ENCODE measurements at regions not wholly inside any gene's neighbourhood (a gene's known extent, or its start where the extent isn't known, plus 50 kb on each side); places are given as distances from the start of the nearest gene placed in this dataset.

DNA sequence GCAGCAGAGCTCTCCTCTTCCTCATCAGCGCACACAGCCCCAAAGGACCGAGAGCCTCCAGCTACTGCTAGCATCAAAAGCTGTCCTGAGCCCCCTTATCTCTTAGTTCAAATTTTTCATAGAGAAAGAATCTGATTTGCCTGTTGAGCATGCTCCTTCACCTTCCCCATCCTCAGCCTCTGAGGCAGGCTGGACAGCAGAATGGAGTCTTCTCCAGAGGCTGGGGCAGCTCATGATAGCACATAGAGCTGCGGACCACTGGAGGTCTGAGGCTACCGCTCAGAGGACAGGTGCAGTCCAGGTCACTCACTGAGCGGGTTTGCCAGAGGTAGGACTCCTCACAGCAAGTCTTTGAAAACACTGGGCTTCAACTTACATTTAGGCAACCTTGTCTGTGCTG is 72.8 kb upstream of the GRB10 start:
- no peaks in the 10 kb centered on the region; the same call in 1 of the 2 replicates for H3K27me3 ChIP-seq (ENCODE audit: insufficient read depth)
- no peak overlapping the region for H2AFZ ChIP-seq (ENCODE audit: low read depth)
- H4K20me1 ChIP-seq (ENCODE audit: insufficient read depth) = no peaks in the 10 kb centered on the region
- H3K4me3 ChIP-seq (ENCODE audit: low read depth in 2 of 2, low read length in 1 of 2) = no peak overlapping the region
- no peak for DNase-seq
- CTCF ChIA-PET = no interaction called here
- H3F3A ChIP-seq (replicated peaks; ENCODE audit: insufficient read depth) = peaks cover 3% of the 10 kb centered on the region
- TF ChIP-seq YY1 (IDR thresholded peaks at IDR 0.05; ENCODE audit: low read depth) (no peak), TEAD4 (IDR thresholded peaks at IDR 0.05; ENCODE audit: borderline replicate concordance, insufficient read depth) (no peak), POLR2AphosphoS5 (IDR thresholded peaks at IDR 0.05; ENCODE audit: low read depth, low read length) (no peak), MAX (IDR thresholded peaks at IDR 0.05; ENCODE audit: low read depth) (no peak), CHD2 (IDR thresholded peaks at IDR 0.05; ENCODE audit: low read length, partially characterized antibody) (no peak), FOSL2 (IDR thresholded peaks at IDR 0.05; ENCODE audit: borderline replicate concordance, low read depth) (no peak), MEF2A (IDR thresholded peaks at IDR 0.05; ENCODE audit: borderline replicate concordance, low read depth) (no peak), TAF1 (IDR thresholded peaks at IDR 0.05; ENCODE audit: borderline replicate concordance, low read depth, low read length) (no peak), EP300 (IDR thresholded peaks at IDR 0.05; ENCODE audit: borderline replicate concordance in 1 of 2, low read depth in 1 of 2, low read length in 1 of 2) (no peak), RCOR1 (IDR thresholded peaks at IDR 0.05; ENCODE audit: low read length) (no peak), RAD21 (IDR thresholded peaks at IDR 0.05; ENCODE audit: low read length) (no peak), EZH2phosphoT487 (IDR thresholded peaks at IDR 0.05; ENCODE audit: borderline replicate concordance, low read depth) (no peak), GATA2 (CRISPR knock-in tag; IDR thresholded peaks at IDR 0.05) (no peak)
- TF ChIP-seq, protein P1, sequence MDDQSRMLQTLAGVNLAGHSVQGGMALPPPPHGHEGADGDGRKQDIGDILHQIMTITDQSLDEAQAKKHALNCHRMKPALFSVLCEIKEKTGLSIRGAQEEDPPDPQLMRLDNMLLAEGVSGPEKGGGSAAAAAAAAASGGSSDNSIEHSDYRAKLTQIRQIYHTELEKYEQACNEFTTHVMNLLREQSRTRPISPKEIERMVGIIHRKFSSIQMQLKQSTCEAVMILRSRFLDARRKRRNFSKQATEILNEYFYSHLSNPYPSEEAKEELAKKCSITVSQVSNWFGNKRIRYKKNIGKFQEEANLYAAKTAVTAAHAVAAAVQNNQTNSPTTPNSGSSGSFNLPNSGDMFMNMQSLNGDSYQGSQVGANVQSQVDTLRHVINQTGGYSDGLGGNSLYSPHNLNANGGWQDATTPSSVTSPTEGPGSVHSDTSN (IDR thresholded peaks at IDR 0.05) = no peak
- H3K9me3 ChIP-seq = no peaks in the 10 kb centered on the region
- POLR2A ChIA-PET = no interaction called here
- H3K9ac ChIP-seq = no peak overlapping the region
- H3K9me2 ChIP-seq = no peaks in the 10 kb centered on the region
- no peak overlapping the region for H3K4me2 ChIP-seq
- no peaks in the 10 kb centered on the region for H3K4me1 ChIP-seq (ENCODE audit: control insufficient read depth in 1 of 2, insufficient read depth in 2 of 2, low read depth in 1 of 2, low read length in 1 of 2)
- no peaks in the 10 kb centered on the region for H3K36me3 ChIP-seq (replicated peaks in 1 of 2; ENCODE audit: control insufficient read depth in 1 of 2, insufficient read depth in 2 of 2, low read length in 1 of 2)
- H3K79me2 ChIP-seq (ENCODE audit: insufficient read depth) = no peaks in the 10 kb centered on the region
- WGBS (ENCODE audit: low lambda C conversion rate) = 12% methylated on average over 5 of the region's 5 CpGs
- H3K27ac ChIP-seq (ENCODE audit: low read depth in 2 of 2, low read length in 1 of 2) = no peak overlapping the region

DNA sequence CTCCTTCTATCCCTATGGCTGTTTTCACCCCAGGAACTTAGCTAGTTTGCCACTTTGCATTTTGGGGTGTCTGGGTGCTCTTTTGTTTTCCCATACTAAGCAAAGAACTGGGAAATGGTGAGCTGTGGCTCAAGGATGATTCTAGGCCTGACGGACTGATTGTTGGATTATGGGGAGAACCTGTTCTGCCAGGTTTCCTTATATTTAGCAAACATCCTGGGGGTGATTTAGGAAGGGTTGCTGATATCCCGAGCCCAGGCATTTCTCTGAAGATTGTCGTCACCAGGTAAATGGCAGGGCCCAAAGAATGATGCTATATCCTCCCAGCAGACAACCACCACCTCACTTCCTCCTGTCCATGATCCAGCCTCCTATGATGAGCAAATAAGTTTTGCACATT is 72.1 kb upstream of the GRB10 start:
- CTCF ChIA-PET = no interaction called here
- TF ChIP-seq, protein P1 (IDR thresholded peaks at IDR 0.05) = no peak
- no peak for TF ChIP-seq USF1 (IDR thresholded peaks at IDR 0.05; ENCODE audit: borderline replicate concordance, low read depth)
- TF ChIP-seq, protein P2, sequence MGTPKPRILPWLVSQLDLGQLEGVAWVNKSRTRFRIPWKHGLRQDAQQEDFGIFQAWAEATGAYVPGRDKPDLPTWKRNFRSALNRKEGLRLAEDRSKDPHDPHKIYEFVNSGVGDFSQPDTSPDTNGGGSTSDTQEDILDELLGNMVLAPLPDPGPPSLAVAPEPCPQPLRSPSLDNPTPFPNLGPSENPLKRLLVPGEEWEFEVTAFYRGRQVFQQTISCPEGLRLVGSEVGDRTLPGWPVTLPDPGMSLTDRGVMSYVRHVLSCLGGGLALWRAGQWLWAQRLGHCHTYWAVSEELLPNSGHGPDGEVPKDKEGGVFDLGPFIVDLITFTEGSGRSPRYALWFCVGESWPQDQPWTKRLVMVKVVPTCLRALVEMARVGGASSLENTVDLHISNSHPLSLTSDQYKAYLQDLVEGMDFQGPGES (IDR thresholded peaks at IDR 0.05; ENCODE audit: low read depth, low read length) = no peak
- Histone ChIP-seq H3K27ac (ENCODE audit: low read depth in 2 of 2, low read length in 1 of 2) (no peak overlapping the region), H3K9ac (no peak overlapping the region), H3K9me3 (no peaks in the 10 kb centered on the region), H3K36me3 (replicated peaks in 1 of 2; ENCODE audit: control insufficient read depth in 1 of 2, insufficient read depth in 2 of 2, low read length in 1 of 2) (no peaks in the 10 kb centered on the region), H3K4me2 (no peak overlapping the region), H3K79me2 (ENCODE audit: insufficient read depth) (no peaks in the 10 kb centered on the region), H3F3A (replicated peaks; ENCODE audit: insufficient read depth) (peaks cover 3% of the 10 kb centered on the region), H3K4me3 (ENCODE audit: low read depth in 2 of 2, low read length in 1 of 2) (no peak overlapping the region), H2AFZ (ENCODE audit: low read depth) (no peak overlapping the region), H3K4me1 (ENCODE audit: control insufficient read depth in 1 of 2, insufficient read depth in 2 of 2, low read depth in 1 of 2, low read length in 1 of 2) (no peaks in the 10 kb centered on the region), H3K27me3 (ENCODE audit: insufficient read depth) (no peaks in the 10 kb centered on the region; the same call in 1 of the 2 replicates), H3K9me2 (no peaks in the 10 kb centered on the region), H4K20me1 (ENCODE audit: insufficient read depth) (no peaks in the 10 kb centered on the region)
- 7% methylated on average over 2 of the region's 3 CpGs for WGBS (ENCODE audit: low lambda C conversion rate)
- POLR2A ChIA-PET = no interaction called here
- DNase-seq = no peak

All from SK-N-SH (cell line).